IMR-90 (cell line): ENCODE measurements at regions not wholly inside any gene's neighbourhood (a gene's known extent, or its start where the extent isn't known, plus 50 kb on each side); places are given as distances from the start of the nearest gene placed in this dataset.

Experiments used
- ATAC-seq: fragments of 200-7000 bp; cut with Tn5 transposase; 2 replicates; pipeline ENCODE4 v1.9.1; 2020; ENCODE audit warnings: low read depth, mild to moderate bottlenecking, moderate library complexity
- BruUV-seq: library from RNA; stranded (reverse); fragments of 400-500 nt; replicated peaks from 2 replicates; lab custom pipeline; 2021; lab: Mats Ljungman, UMichigan
- CTCF ChIA-PET: fragments of 300-600 bp; formaldehyde crosslinking; extraction: SDS; loops from one replicate; lab custom pipeline; 2021; ENCODE audit warnings: antibody characterized with exemption; lab: Yijun Ruan, JAX
- POLR2A ChIA-PET: fragments of 300-600 bp; sonication (Branson Sonifier 250); formaldehyde crosslinking; loops from one replicate; lab custom pipeline; 2022; ENCODE audit warnings: antibody characterized with exemption; ENCODE audit not compliant: unreplicated experiment; lab: Charles Lee
- DNase-seq: peaks from one replicate; pipeline ENCODE4 v3.0.0; 2013
- H2AFZ ChIP-seq: replicated peaks from 2 replicates; pipeline ENCODE3; 2013; ENCODE audit warnings: low read length, mild to moderate bottlenecking; ENCODE audit not compliant: poor library complexity
- H2AK5ac ChIP-seq: 2 replicates; pipeline ENCODE4 v1.6.1; 2013; ENCODE audit warnings: low read depth, low read length, inconsistent platforms
- H2AK9ac ChIP-seq: replicated peaks from 2 replicates; pipeline ENCODE3; 2013; ENCODE audit warnings: mild to moderate bottlenecking, low read depth, low read length, moderate library complexity; ENCODE audit not compliant: poor library complexity
- H2BK120ac ChIP-seq: 2 replicates; pipeline ENCODE4 v1.6.1; 2013; ENCODE audit warnings: low read depth, low read length, inconsistent platforms
- H2BK15ac ChIP-seq: 3 replicates; pipeline ENCODE4 v1.6.1; 2013; ENCODE audit warnings: low read depth, low read length, inconsistent platforms
- H2BK20ac ChIP-seq: 2 replicates; pipeline ENCODE4 v1.6.1; 2013; ENCODE audit warnings: low read depth, mild to moderate bottlenecking, inconsistent platforms, low read length, moderate library complexity
- H2BK5ac ChIP-seq: 2 replicates; pipeline ENCODE4 v1.6.1; 2013; ENCODE audit warnings: mild to moderate bottlenecking, low read depth, low read length, inconsistent platforms; ENCODE audit not compliant: poor library complexity, severe bottlenecking
- H3K14ac ChIP-seq: replicated peaks from 2 replicates; pipeline ENCODE4 v1.6.1; 2013; ENCODE audit warnings: low read depth, low read length, inconsistent platforms
- H3K18ac ChIP-seq: 2 replicates; pipeline ENCODE4 v1.6.1; 2013; ENCODE audit warnings: low read depth, low read length, control low read depth
- H3K23ac ChIP-seq: 2 replicates; pipeline ENCODE4 v1.6.1; 2013; ENCODE audit warnings: low read depth, low read length, inconsistent platforms
- H3K27ac ChIP-seq: 2 replicates; pipeline ENCODE4 v1.5.1; 2013; ENCODE audit warnings: mild to moderate bottlenecking, control low read depth, low read length; ENCODE audit not compliant: insufficient read depth
- H3K27me3 ChIP-seq: 2 replicates; pipeline ENCODE4 v1.6.1; 2013; ENCODE audit warnings: low read length; ENCODE audit not compliant: control insufficient read depth, insufficient read depth
- H3K36me3 ChIP-seq: 2 replicates; pipeline ENCODE4 v1.6.1; 2013; ENCODE audit warnings: low read length, mixed read lengths; ENCODE audit not compliant: control insufficient read depth, insufficient read depth
- H3K4ac ChIP-seq: 2 replicates; pipeline ENCODE4 v1.6.1; 2013; ENCODE audit warnings: low read depth, low read length, inconsistent platforms
- H3K4me1 ChIP-seq: 2 replicates; pipeline ENCODE4 v1.6.1; 2013; ENCODE audit warnings: low read length, mixed read lengths; ENCODE audit not compliant: control insufficient read depth, insufficient read depth
- H3K4me2 ChIP-seq: 2 replicates; pipeline ENCODE4 v1.6.1; 2013; ENCODE audit warnings: low read depth, mild to moderate bottlenecking, control low read depth, low read length, moderate library complexity
- H3K4me3 ChIP-seq: 2 replicates; pipeline ENCODE4 v1.5.1; 2013; ENCODE audit warnings: low read depth, mild to moderate bottlenecking, control low read depth, low read length, moderate library complexity; ENCODE audit not compliant: insufficient read depth
- H3K56ac ChIP-seq: 2 replicates; pipeline ENCODE4 v1.6.1; 2013; ENCODE audit warnings: low read length, inconsistent platforms; ENCODE audit not compliant: insufficient read depth; ENCODE audit errors: extremely low read depth
- H3K79me1 ChIP-seq, 2 experiments: 2 replicates each; pipeline ENCODE4 v1.6.1; 2013; ENCODE audit warnings: low read length in 2 of 2, inconsistent platforms in 1 of 2, low read depth in 1 of 2
- H3K9ac ChIP-seq: 2 replicates; pipeline ENCODE4 v1.6.1; 2013; ENCODE audit warnings: low read depth, low read length, control low read depth
- H3K9me1 ChIP-seq: 2 replicates; pipeline ENCODE4 v1.6.1; 2013; ENCODE audit warnings: low read length, inconsistent platforms; ENCODE audit not compliant: insufficient read depth
- H3K9me3 ChIP-seq: 2 replicates; pipeline ENCODE4 v1.6.1; 2013; ENCODE audit warnings: low read length; ENCODE audit not compliant: control insufficient read depth, insufficient read depth
- H4K20me1 ChIP-seq: 2 replicates; pipeline ENCODE4 v1.6.1; 2013; ENCODE audit warnings: low read length, inconsistent platforms; ENCODE audit not compliant: insufficient read depth
- H4K5ac ChIP-seq: 2 replicates; pipeline ENCODE4 v1.6.1; 2013; ENCODE audit warnings: mild to moderate bottlenecking, low read depth, low read length, control low read depth
- H4K8ac ChIP-seq, 2 experiments: 2 replicates each; pipeline ENCODE4 v1.6.1; 2013; ENCODE audit warnings: low read depth in 2 of 2, low read length in 2 of 2, control low read depth in 1 of 2, inconsistent platforms in 1 of 2
- H4K91ac ChIP-seq: 2 replicates; pipeline ENCODE4 v1.6.1; 2013; ENCODE audit warnings: low read depth, low read length, inconsistent platforms; ENCODE audit not compliant: insufficient read depth
- ELK1 ChIP-seq: fragments of 150-350 bp; IDR thresholded peaks from 2 replicates; pipeline ENCODE4 v1.6.1; 2016; ENCODE audit warnings: low read depth, mild to moderate bottlenecking, low read length, moderate library complexity, borderline replicate concordance
- FOS ChIP-seq: fragments of 150-350 bp; IDR thresholded peaks from 2 replicates; pipeline ENCODE4 v1.6.1; 2016; ENCODE audit warnings: low read depth, low read length
- MAFK ChIP-seq: IDR thresholded peaks from 2 replicates; pipeline ENCODE4 v1.6.1; 2012; ENCODE audit warnings: low read depth, low read length, improper control_type of control experiment
- MAZ ChIP-seq: IDR thresholded peaks from 2 replicates; pipeline ENCODE4 v1.6.1; 2012; ENCODE audit warnings: low read depth, mild to moderate bottlenecking, low read length, improper control_type of control experiment, moderate library complexity, borderline replicate concordance
- RAD21 ChIP-seq: IDR thresholded peaks from 2 replicates; pipeline ENCODE4 v1.6.1; 2012; ENCODE audit warnings: low read length, improper control_type of control experiment
- RFX5 ChIP-seq: IDR thresholded peaks from 2 replicates; pipeline ENCODE4 v1.8.0; 2012; ENCODE audit warnings: low read depth, mild to moderate bottlenecking, low read length, moderate library complexity
- WGBS, 2 experiments: methylation state at CpG; one replicate each; pipeline versions ENCODE4 v1.1.5 to v1.1.7; 2013; ENCODE audit warnings: missing lambda C conversion rate in 2 of 2; ENCODE audit not compliant: insufficient read length in 1 of 2; ENCODE audit errors: extremely low coverage in 2 of 2; 5-methylcytosine and 5-hydroxymethylcytosine counted together
- dilution Hi-C: fragments of 300-500 bp; cut with HindIII; formaldehyde crosslinking; loops from one replicate; pipeline ENCODE4 v1.14.3; 2018; ENCODE audit warnings: low sequenced_read_pairs; ENCODE audit not compliant: unreplicated experiment
- in situ Hi-C: fragments of 300-500 bp; cut with MboI; formaldehyde crosslinking; loops from 3 replicates; pipeline ENCODE4 v1.14.3; 2019; ENCODE audit warnings: low sequenced_read_pairs, inconsistent platforms, mixed read lengths
- intact Hi-C: fragments of 100-400 bp; cut with micrococcal nuclease; formaldehyde crosslinking; loops from 2 replicates; pipeline ENCODE4 v1.10.0; 2022

GRCh38 chr4:15349531-15349935, 78.3 kb upstream of the C1QTNF7 start:
- dilution Hi-C loops (no loop called here), in situ Hi-C loops (loop anchor here (25.0 kb wide), 1 partner anchor 1437 kb away; no protein-coding TSS in a partner anchor), intact Hi-C loops (no loop called here)
- Histone ChIP-seq H2AK5ac (no peak overlapping the region), H4K5ac (0 out of 2 replicates have a peak overlapping the region, but pooled peaks have one; percentile 19), H3K36me3 (no peaks in the 10 kb centered on the region), H3K79me1 (no peaks in the 10 kb centered on the region), H2AK9ac (no peak overlapping the region), H3K4me2 (no peak overlapping the region), H3K27ac (no peak overlapping the region), H3K14ac (no peak overlapping the region), H3K4me1 (peaks cover 9% of the 10 kb centered on the region; the same call in 1 of the 2 replicates), H2BK15ac (no peak overlapping the region), H3K23ac (no peak overlapping the region), H2BK20ac (no peak overlapping the region), H3K4me3 (no peak overlapping the region), H2BK5ac (no peak overlapping the region), H3K9ac (no peak overlapping the region), H4K91ac (no peak overlapping the region), H4K8ac (no peak overlapping the region), H3K9me1 (peaks cover 3% of the 10 kb centered on the region), H3K18ac (no peak overlapping the region; the same call in 1 of the 2 replicates), H3K27me3 (peaks cover 17% of the 10 kb centered on the region), H2BK120ac (no peak overlapping the region), H3K9me3 (no peaks in the 10 kb centered on the region), H3K4ac (no peak overlapping the region), H4K20me1 (no peaks in the 10 kb centered on the region), H3K56ac (no peak overlapping the region), H2AFZ (no peak overlapping the region)
- WGBS, 2 experiments, result no CpG with 5 or more reads among the region's 3 CpGs
- BruUV-seq, result no TSS peak
- no peak for DNase-seq
- ChIA-PET POLR2A (interaction anchor here (0.6 kb wide), 1 partner anchor 105 kb away, joined by 4 read pairs; no protein-coding TSS in a partner anchor), CTCF (no interaction called here)
- TF ChIP-seq RAD21 (no peak), ELK1 (no peak), MAFK (no peak), RFX5 (no peak), FOS (no peak), MAZ (no peak)
- no peak for ATAC-seq
